HG03342 (cell line): ENCODE measurements at regions not wholly inside any gene's neighbourhood (a gene's known extent, or its start where the extent isn't known, plus 50 kb on each side); places are given as distances from the start of the nearest gene placed in this dataset.
"Not testable (repeated sequence)": the region's sequence is repeated elsewhere in the genome, so short reads cannot be mapped to it uniquely, and the experiment has no call there.

Source experiments
- ATAC-seq: cut with Tn5 transposase; IDR thresholded peaks from one replicate; pipeline ENCODE4 v1.9.1; 2021; ENCODE audit warnings: mild to moderate bottlenecking, moderate library complexity; ENCODE audit not compliant: unreplicated experiment

DNA sequence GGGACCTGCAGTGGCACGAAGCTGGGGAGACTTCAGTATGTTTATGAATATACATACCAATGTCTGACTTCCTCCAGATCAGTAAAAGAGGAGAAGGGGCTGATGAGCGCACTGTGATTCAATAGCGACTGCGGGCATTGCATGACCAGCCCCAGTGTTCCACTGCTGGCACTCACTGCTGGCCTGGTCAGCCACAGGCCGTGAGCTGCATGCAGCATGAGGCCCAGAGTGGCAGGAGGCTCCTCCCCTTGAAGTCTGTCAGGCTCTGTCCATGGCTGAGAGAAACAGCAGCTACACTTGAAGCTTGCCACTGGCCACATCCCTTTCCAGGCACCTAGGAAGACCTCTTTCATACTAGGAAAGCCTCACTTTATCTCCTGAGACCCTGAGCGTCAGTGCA lies 265.9 kb upstream of the CDYL start:
- no peak for ATAC-seq

DNA sequence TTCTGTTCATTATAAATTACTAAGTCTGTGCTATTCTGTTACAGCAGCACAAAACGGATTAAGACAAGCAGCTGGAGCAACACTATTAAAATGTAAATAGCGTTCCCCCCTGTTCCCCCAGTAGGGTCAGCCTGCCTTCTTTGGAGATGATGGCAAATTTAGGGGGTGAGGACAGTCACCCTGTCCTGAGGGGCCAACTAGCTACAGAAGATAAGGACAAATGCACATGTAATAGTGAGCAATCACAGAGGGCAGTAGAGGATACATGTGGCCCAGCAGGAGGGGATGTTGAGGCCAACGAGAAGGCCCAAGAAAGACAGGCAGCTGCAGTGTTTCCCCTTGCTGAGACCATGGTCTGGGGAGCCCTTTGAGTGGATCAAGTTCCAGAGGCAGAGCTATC lies 266.7 kb upstream of the CDYL start:
- ATAC-seq, result no peak

DNA sequence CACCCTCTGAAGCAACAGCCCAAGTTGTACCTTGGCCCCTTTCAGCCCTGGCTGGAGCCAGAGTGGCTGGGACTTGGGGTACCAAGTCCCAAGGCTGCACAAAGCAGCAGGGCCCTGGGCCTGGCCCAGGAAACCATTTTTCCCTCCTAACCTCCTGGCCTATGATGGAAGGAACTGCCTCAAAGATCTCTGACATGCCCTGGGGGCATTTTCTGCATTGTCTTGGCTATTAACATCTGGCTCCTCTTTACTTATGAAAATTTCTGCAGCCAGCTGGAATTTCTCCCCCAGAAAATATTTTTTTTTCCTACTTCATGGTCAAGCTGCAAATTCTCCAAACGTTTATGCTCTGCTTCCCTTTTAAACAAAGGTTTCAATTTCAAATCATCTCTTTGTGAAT lies 269.4 kb upstream of the CDYL start:
- no peak for ATAC-seq

DNA sequence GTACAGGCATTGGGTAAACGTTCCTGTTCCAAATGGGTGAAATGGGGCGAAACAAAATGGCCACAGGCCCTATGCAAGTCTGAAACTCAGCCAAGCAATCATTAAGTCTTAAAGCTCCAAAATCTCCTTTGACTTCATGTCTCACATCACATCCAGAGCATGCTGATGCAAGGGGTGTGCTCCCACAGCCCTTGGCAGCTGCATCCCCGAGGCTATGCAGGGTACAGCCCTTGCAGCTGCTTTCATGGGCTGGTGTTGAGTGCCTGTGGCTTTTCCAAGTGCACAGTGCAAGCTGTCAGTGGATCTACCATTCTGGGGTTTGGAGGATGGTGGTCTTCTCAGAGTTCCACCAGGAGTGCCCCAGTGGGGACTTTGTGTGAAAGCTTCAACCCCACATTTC lies 270.0 kb upstream of the CDYL start:
- no peak for ATAC-seq

DNA sequence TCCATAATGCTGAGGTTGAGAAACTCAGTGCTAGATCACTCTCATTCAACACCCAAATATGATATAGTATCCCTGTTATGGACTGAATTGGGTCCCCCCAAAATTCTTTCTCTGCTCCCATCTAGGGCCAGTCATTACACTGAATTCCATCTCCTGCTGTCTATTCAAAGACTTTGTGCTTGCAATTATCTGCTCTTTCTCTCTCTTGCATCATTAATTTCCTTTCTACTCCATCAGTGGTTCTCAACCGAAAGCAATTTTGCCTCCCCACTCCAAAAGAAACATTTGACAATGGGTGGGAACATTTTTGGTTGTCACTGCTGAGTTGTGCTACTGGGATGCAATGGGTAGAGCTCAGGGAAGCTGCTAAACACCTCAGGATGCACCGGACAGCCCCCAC lies 271.5 kb upstream of the CDYL start:
- ATAC-seq, result no peak

DNA sequence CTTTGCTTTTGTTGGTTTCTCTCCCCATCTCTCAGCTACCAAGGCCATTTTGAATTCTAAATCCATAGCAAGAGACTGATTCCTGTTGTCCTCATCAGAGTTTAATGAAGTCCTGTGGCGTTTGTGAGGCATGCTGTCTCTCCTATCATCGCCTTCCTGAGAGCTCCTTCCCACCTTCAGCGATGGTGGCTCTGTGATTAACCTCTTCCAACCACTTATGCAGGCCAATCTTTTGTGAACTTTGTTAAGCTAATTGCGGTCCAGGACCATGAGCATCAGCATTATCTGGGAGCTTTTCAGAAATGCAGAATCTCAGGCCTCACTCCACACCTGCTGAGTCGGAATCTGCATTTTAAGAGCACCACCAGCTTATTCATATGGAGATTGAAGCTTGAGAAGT lies 272.5 kb upstream of the CDYL start:
- no peak for ATAC-seq

DNA sequence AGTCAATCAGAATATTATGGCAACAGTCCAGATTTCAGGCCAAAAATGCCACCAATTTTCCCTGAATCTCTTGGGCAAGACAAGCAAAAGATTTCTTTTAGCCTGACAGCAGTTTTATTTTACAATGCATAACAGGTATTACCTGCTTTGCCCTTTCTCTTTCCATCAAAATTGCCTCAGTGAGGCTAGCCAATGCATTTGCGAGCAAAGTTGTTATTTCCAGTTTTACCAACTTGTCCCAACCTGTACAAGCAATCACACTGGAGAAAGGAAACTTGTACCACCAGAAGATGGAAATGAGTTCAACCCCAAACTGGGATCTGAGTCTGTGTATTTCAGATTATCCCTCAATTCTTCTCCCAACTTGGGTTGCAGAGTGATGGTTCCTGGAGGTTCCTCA lies 279.9 kb upstream of the CDYL start:
- no peak for ATAC-seq

DNA sequence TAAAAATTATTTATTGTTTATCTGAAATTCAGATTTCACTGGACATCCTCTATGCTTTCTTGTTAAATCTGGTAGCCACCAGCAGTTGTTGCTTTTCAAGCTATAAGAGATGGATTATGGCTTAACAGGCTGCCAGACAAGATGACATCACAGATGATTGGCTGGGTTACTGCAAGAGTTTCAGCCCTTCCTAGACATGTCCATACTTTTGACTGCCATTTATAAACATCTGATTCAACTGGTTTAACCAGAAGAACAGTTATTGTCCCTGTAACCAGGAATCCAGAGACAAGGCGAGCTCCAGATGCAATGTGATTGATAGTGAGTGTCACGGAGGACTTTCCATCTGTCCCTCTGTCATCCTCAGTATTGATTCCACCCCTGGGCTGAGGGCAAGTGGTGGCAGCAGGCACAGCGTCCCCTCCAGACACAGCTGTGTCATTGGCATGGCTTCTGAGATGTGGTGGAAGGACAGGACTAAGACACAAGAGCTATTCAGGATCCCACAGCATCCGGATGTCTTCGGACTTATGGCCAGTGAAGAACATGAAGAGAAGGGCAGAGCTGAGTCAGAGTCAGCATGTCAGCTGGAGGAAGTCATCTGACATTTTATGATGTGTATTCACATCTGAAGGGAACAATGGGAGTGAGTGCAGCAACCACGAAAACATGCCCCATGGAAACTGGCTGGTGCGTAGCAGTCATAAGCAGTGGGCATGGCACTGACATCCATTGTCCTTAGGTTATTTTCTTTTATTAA lies 284.5 kb upstream of the CDYL start:
- no peak for ATAC-seq

DNA sequence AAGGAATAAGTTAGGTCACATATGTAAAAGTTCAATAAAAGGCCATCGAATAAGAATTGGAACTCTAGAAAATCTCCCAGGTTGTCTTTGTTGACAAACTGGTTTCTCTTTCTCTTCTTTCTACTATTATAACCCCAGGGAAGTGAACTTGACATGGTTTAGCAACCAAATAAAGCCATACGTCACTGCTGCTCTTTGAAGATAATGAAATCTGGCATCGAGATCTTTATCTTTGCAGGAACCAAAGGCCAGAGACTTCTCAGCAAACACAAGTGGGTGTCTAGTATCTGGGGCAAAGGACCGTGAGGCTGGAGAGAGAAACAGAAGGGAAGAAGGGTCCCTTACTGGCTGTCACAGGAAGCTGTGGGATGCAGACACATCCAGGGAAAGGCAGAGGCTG lies 286.7 kb upstream of the CDYL start:
- ATAC-seq, result no peak

DNA sequence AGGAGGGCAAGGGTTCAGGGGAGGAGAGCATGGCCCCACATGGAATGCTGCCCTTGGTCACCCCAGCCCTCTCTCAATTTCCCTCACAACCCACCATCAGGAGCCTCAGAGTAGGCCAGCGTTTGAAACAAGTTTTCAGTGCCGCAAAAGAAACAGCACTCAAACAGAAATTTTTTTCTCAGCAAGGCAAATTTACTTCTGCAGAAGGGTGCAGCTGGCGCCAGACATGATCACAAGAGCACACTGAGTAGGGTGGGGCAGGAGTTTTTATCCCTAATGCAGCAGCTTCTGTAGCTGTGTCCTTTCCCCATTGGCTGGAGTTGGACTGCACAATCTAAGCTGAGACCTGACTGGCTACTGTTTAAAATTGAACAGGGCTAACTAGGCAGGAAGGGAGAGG lies 287.8 kb upstream of the CDYL start:
- no peak for ATAC-seq

DNA sequence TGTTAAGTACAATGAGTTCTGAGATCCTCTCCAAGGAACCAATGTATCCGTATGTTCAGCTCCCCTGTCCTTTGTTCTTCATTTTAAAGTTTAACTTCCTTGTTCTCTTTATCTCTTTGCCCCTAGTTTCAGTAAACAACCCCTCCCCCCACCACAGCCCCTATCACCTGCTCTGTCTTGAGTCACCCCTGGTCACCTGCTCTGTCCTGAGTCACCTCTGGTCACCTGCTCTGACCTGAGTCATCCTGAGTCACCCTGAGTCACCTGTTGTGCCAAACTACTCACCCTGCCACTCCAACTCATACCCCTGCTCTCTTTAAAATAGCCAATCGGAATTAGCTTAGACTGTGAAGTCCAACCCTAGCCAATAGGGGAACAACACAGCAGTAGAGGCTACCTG lies 288.7 kb upstream of the CDYL start:
- ATAC-seq, result no peak

DNA sequence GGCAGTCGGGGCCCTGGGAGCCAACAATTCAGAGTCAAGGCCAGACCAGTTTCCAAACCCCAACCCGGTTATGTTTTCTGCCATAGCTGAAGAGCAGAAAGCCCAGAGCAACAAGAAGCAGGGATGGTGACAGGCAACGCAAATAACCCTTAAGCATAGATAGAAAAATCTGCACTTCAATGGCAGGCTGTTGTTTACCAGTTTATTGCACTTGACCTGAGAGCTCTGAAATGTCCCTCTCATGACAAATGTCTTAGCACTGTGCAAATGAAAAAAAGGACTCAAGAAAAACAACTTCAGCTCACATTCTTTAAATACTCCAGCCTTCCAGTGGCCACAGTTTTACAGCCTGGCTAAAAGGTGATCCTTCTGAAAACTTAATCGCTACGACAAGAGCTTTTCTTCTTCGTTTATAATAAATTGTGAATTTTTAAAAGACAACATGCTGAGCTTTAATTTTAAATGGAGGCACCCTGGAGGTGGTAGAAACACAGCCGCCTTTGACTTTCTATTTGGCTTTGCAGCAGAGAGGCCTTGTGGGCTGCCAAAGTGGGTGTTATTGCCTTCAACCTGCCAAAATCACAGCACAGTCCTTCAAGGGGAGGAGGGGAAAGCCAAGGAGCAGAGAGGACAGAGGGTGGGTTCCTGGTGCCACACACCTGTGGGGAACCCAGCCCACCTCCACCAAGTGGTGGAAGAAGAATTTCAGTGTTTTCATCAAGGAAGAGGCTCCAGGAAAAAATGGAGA lies 289.5 kb upstream of the CDYL start:
- no peak for ATAC-seq

DNA sequence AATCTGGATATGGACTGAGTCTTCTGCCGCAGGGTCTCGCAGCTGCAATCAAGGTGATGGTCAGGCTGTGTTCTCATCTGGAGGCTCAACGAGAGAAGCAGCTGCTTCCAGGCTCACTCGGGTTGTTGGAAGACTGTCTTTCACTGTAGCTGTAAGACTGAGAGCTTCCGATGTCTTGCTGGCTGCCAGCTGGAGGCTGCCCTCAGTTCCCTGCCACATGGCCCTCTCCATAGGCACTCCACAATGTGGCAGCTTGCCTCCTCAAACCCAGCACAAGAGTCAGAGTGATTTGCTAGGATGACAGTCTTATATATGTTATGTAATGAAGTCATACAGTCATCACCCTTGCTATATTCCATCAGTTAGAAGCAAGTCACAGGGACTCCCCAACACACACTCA lies 290.5 kb upstream of the CDYL start:
- ATAC-seq, result no peak

DNA sequence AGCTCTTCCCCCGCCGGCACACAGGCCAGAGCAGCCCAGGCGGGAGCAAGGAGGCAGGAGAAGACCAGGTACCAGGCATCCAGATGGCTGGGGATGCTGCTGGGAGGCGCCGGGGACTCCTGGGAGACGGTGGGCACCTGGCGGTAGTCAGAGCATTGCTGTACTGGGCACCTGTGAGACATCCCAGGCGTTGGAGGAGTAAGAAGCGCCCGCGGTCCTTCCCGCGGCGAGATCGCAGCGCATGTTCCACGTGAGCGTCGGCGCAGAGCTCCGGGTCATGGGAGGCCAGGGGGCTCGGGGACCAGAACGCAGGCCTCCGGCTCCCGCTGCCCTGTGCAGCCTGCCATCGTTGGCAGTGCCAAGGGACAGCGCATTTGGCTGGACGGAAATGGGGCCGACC lies 293.7 kb upstream of the CDYL start:
- ATAC-seq, result no peak

DNA sequence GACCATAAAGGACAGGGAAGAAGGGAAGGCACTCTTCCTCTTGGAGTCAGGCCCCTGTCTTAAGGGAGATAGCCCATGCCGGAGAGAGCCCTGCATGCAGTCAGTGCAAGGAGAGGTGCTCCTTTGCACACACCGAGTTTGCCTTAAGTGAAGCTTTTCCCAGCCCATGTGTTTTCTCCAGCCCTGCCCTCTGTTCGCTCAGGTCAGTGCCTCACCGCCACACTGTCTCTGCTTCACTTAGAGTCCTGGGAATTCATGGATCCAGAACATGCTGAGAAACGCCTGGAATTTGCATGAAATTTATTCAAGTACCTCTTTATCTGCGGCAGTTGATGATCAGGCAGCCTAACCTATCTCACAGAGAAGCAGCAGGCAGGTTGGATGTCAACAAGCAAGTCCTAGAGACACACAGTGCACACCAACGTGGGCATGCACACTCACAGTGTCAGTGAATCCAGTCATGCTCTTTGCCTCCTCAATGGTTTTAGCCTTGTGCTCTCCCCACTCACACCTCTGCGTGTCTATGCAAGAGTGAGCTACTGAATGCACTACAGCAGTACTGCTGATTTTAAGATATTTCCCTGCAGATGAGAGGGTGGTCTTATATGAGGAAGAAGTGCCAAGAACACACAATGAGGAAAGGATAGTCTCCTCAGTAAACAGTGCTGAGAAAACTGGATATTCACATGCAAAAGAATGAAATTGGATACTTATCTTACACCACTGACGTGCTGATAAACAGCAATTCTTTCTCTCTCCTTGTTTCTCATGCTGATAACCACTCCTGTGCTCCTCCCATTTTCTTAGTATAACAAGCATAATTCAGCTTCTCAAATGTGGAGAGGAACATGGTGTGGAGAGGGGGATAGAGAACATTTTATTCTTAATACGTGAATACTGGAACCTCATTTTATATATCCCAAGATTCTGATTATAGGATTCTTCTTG lies 295.1 kb upstream of the CDYL start:
- ATAC-seq, result no peak

DNA sequence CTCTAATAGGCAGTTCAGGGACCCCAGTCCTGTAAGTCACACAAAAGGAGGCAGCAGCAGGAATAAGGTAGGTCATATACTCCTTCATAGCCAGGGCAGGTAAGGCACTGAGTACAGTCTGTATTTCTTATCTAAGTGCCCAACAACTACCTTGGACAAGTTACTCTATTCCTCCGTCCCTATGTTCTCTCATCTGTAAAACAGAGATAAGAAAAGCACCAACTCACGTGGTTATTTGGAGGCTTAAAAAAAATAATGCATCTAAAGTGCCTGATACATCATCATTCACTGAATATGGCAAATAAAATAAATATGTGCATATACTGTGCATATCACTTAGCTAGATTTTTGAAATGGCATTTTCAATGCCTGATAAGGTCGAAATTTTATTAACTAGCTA lies 298.1 kb upstream of the CDYL start:
- no peak for ATAC-seq

DNA sequence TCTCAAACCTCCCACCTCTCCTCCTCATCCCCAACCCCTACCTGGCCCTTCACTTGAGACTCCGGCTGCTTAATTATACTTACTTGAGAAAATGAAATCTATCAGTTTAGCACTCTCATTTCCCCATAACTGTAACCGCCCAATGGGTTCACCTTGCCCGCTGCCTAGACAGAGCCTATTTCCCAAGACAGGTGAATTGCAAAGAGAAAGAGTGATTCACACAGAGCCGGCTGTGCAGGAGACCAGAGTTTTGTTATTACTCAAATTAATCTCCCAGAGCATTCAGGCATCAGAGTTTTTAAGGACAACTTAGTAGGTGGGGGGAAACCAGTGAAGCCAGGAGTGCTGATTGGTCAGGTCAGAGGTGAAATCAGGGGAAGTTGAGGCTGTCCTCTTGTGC lies 301.4 kb upstream of the CDYL start:
- no peak for ATAC-seq

DNA sequence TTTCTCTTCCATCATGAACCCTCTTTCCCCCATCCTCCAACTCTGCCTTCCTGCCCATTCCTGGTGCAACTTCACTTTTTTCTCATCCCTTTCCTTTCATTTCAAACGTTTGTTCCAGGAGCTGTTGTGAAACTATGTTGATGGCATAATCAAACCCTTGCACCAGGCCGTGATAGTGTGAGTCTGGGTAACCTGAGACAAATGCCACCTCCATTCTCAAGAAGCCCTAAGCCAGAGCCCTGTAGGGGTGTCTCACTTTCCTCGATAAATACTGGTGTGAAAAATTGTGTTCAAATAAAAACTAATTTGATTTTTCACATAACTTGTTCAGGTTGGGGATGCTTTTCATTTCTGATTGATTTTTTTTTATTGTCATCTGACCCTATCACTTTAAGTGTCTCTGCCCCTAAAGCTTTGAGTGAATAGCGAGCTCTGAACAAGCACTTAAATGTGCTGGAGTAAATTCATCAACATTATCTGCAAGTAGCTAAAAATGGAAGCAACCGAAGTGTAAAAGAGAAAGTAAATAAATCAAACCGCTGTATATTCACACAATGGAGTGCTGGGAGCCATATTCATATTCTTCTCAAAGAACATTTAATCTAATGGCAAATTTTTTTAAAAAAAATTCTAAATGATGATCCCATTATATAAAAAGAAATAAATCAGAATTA lies 303.1 kb upstream of the CDYL start:
- ATAC-seq, result no peak

DNA sequence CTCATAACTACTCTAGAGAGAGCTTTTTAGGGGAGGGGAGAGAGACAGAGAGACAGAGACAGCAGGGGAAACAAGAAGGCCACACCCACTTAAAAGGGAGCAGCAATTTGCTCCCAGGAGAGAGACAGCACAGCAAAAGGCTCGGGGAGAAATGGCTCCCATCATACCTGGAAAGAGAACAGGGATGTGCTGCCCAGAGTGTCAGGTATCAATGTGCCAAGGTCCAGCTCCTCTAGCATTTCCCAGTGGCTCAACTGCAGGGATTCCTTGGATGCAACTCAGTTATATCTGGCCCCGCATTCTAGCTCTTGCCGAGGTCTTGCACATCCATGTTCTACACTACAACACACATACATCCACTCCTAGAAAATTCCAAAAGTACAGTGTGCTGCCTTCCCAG lies 304.0 kb upstream of the CDYL start:
- ATAC-seq, result no peak

DNA sequence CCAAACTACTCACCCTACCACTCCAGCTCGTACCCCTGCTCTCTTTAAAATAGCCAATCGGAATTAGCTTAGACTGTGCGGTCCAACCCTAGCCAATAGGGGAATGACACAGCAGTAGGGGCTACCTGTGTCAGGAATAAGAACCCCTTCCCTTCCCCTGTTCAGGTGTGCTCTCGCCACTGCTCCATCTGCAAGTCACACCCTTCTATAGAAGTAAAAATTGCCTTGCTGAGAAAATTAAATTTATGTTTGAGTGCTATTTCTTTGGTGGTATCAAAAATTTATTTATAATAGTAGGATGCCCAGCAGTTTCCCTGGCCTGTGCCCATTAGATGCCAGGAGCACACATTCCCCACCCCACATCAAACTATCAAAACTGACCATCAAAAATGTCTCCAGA lies 304.7 kb upstream of the CDYL start:
- ATAC-seq, result not testable (repeated sequence)

DNA sequence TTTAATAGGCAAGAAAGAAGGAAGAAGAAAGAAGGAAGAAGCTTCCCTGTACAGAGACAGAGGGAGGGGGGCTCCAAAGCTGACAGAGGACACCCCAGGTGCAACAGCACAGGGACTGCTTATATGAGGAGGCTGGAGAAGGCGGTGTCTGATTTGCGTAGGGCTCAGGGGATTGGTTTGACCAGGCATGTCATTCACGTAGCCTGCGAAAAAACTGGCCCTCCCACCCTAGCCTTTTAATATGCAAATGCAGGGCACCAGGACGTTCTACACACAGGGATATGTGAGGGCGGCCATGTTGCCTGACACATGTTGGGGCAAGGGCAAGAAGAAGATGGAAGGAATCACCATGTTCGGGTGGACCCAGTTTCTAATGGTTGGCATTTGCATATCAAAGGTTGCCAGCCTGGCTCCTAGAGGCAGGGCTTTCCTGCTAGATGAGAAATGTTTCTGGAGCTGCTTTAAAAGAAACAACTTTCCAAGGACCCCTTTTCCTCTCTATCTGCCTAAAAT lies 305.4 kb upstream of the CDYL start:
- no peak for ATAC-seq
